Suprapubic skin (tissue), 4 donors: ENCODE measurements at regions not wholly inside any gene's neighbourhood (a gene's known extent, or its start where the extent isn't known, plus 50 kb on each side); places are given as distances from the start of the nearest gene placed in this dataset.

Experiments
- DNase-seq, 2 donors: peaks; one replicate each; pipeline ENCODE4 v3.0.0-alpha.2; 2019; ENCODE audit warnings: low spot score in 2 of 2
- H3K27ac ChIP-seq: fragments of 200-600 bp; sonication (generic); one replicate; pipeline ENCODE4 v1.5.1; 2019
- H3K27me3 ChIP-seq: fragments of 200-600 bp; sonication (generic); one replicate; pipeline ENCODE4 v1.5.1; 2019
- H3K36me3 ChIP-seq: fragments of 200-600 bp; sonication (generic); one replicate; pipeline ENCODE4 v1.5.1; 2019
- H3K4me1 ChIP-seq: fragments of 200-600 bp; sonication (generic); one replicate; pipeline ENCODE4 v1.5.1; 2019
- H3K4me3 ChIP-seq: fragments of 200-600 bp; sonication (generic); one replicate; pipeline ENCODE4 v1.5.1; 2019; ENCODE audit warnings: mild to moderate bottlenecking
- H3K9me3 ChIP-seq: fragments of 200-600 bp; sonication (generic); one replicate; pipeline ENCODE4 v1.5.1; 2019
- CTCF ChIP-seq, 2 donors: fragments of 200-600 bp in 1 of 2; fragments of 450-650 bp in 1 of 2; sonication (generic) in 1 of 2; IDR thresholded peaks; one replicate each; pipeline ENCODE4 v1.5.1; 2016 to 2019; ENCODE audit warnings: antibody characterized with exemption in 2 of 2, mild to moderate bottlenecking in 1 of 2, moderate library complexity in 1 of 2
- EP300 ChIP-seq: sonication (generic); formaldehyde crosslinking; IDR thresholded peaks from one replicate; pipeline ENCODE4 v1.6.1; 2017; ENCODE audit warnings: antibody characterized with exemption
- POLR2A ChIP-seq, 2 donors: fragments of 450-650 bp; IDR thresholded peaks; one replicate each; pipeline ENCODE4 v1.6.1; 2017; ENCODE audit warnings: antibody characterized with exemption in 2 of 2, mild to moderate bottlenecking in 2 of 2, moderate library complexity in 2 of 2
- POLR2AphosphoS5 ChIP-seq, 3 donors: sonication (generic); formaldehyde crosslinking; IDR thresholded peaks; one replicate each; pipeline ENCODE4 v1.6.1; 2017; ENCODE audit warnings: antibody characterized with exemption in 3 of 3
- WGBS: methylation state at CpG from one replicate; pipeline ENCODE4 v1.1.5; 2018; 5-methylcytosine and 5-hydroxymethylcytosine counted together

- Histone ChIP-seq H3K27me3 (no peaks in the 10 kb centered on the region), H3K4me3 (no peak overlapping the region), H3K36me3 (no peaks in the 10 kb centered on the region), H3K27ac (peak overlapping the region; percentile 40), H3K4me1 (peaks cover 5% of the 10 kb centered on the region), H3K9me3 (no peaks in the 10 kb centered on the region)
- TF ChIP-seq POLR2AphosphoS5 (IDR thresholded peaks at IDR 0.05), result peak in 2 of 3 donors; percentile 31 to 44
- no peak for TF ChIP-seq CTCF (IDR thresholded peaks at IDR 0.05)
- DNase-seq, result peak in 1 of 2 donors; percentile 61
- WGBS, result 30% methylated on average over 13 of the region's 13 CpGs
Measured at GRCh38 chr2:157087373-157088002, 170.0 kb upstream of the GALNT5 start.

- Histone ChIP-seq H3K27me3 (no peaks in the 10 kb centered on the region), H3K9me3 (no peaks in the 10 kb centered on the region), H3K36me3 (no peaks in the 10 kb centered on the region), H3K4me3 (no peak overlapping the region), H3K27ac (no peak overlapping the region), H3K4me1 (no peaks in the 10 kb centered on the region)
- WGBS, result 38% methylated on average over 3 of the region's 3 CpGs
- DNase-seq, result no peak
- TF ChIP-seq POLR2A (IDR thresholded peaks at IDR 0.05) (no peak), CTCF (IDR thresholded peaks at IDR 0.05) (no peak), POLR2AphosphoS5 (IDR thresholded peaks at IDR 0.05) (no peak), EP300 (no peak)
Measured at GRCh38 chr2:157093666-157094065, 163.8 kb upstream of the GALNT5 start.

- H3K4me3 ChIP-seq, result no peak overlapping the region
- H3K4me1 ChIP-seq, result no peaks in the 10 kb centered on the region
- no peak for TF ChIP-seq CTCF (IDR thresholded peaks at IDR 0.05)
- no peak for TF ChIP-seq POLR2AphosphoS5 (IDR thresholded peaks at IDR 0.05)
- TF ChIP-seq POLR2A (IDR thresholded peaks at IDR 0.05), result no peak
- TF ChIP-seq EP300, result no peak
- no peaks in the 10 kb centered on the region for H3K9me3 ChIP-seq
- H3K27me3 ChIP-seq, result no peaks in the 10 kb centered on the region
- DNase-seq, result no peak
- WGBS, result 100% methylated on average over 1 of the region's 1 CpG
- no peak overlapping the region for H3K27ac ChIP-seq
- no peaks in the 10 kb centered on the region for H3K36me3 ChIP-seq
Measured at GRCh38 chr2:157105372-157105771, 152.1 kb upstream of the GALNT5 start.

- Histone ChIP-seq H3K4me3 (no peak overlapping the region), H3K36me3 (no peaks in the 10 kb centered on the region), H3K4me1 (no peaks in the 10 kb centered on the region), H3K9me3 (no peaks in the 10 kb centered on the region), H3K27me3 (no peaks in the 10 kb centered on the region), H3K27ac (no peak overlapping the region)
- no peak for DNase-seq
- WGBS, result 92% methylated on average over 1 of the region's 1 CpG
- TF ChIP-seq POLR2A (IDR thresholded peaks at IDR 0.05) (no peak), POLR2AphosphoS5 (IDR thresholded peaks at IDR 0.05) (no peak), EP300 (no peak), CTCF (IDR thresholded peaks at IDR 0.05) (no peak)
Measured at GRCh38 chr2:157106950-157107349, 150.6 kb upstream of the GALNT5 start.

GRCh38 chr2:157107460-157107859 lies 150.0 kb upstream of the GALNT5 start:
- Histone ChIP-seq H3K9me3 (no peaks in the 10 kb centered on the region), H3K36me3 (no peaks in the 10 kb centered on the region), H3K27me3 (no peaks in the 10 kb centered on the region), H3K27ac (no peak overlapping the region), H3K4me3 (no peak overlapping the region), H3K4me1 (no peaks in the 10 kb centered on the region)
- 64% methylated on average over 1 of the region's 1 CpG for WGBS
- TF ChIP-seq CTCF (IDR thresholded peaks at IDR 0.05), result no peak
- TF ChIP-seq POLR2A (IDR thresholded peaks at IDR 0.05), result no peak
- TF ChIP-seq POLR2AphosphoS5 (IDR thresholded peaks at IDR 0.05), result no peak
- TF ChIP-seq EP300, result no peak
- no peak for DNase-seq
